HUES48 (cell line): ENCODE measurements at regions not wholly inside any gene's neighbourhood (a gene's known extent, or its start where the extent isn't known, plus 50 kb on each side); places are given as distances from the start of the nearest gene placed in this dataset.
"Not testable (repeated sequence)": the region's sequence is repeated elsewhere in the genome, so short reads cannot be mapped to it uniquely, and the experiment has no call there.

Experiments used
- H3K27ac ChIP-seq: one replicate; pipeline ENCODE4 v1.7.0; 2013; ENCODE audit warnings: low read depth, low read length, inconsistent platforms
- H3K27me3 ChIP-seq: 2 replicates; pipeline ENCODE4 v1.6.1; 2013; ENCODE audit warnings: mild to moderate bottlenecking, low read length; ENCODE audit not compliant: control insufficient read depth, insufficient read depth
- H3K36me3 ChIP-seq: 2 replicates; pipeline ENCODE4 v1.6.1; 2013; ENCODE audit warnings: low read length; ENCODE audit not compliant: control insufficient read depth, insufficient read depth
- H3K4me1 ChIP-seq: 2 replicates; pipeline ENCODE4 v1.6.1; 2013; ENCODE audit warnings: mild to moderate bottlenecking, low read length; ENCODE audit not compliant: control insufficient read depth, insufficient read depth
- H3K4me3 ChIP-seq: 2 replicates; pipeline ENCODE4 v1.5.1; 2013; ENCODE audit warnings: mild to moderate bottlenecking, low read depth, low read length
- H3K9ac ChIP-seq: 2 replicates; pipeline ENCODE4 v1.6.1; 2013; ENCODE audit warnings: mild to moderate bottlenecking, low read depth, low read length, moderate library complexity
- H3K9me3 ChIP-seq: 2 replicates; pipeline ENCODE4 v1.6.1; 2013; ENCODE audit warnings: low read length; ENCODE audit not compliant: control insufficient read depth, insufficient read depth

DNA sequence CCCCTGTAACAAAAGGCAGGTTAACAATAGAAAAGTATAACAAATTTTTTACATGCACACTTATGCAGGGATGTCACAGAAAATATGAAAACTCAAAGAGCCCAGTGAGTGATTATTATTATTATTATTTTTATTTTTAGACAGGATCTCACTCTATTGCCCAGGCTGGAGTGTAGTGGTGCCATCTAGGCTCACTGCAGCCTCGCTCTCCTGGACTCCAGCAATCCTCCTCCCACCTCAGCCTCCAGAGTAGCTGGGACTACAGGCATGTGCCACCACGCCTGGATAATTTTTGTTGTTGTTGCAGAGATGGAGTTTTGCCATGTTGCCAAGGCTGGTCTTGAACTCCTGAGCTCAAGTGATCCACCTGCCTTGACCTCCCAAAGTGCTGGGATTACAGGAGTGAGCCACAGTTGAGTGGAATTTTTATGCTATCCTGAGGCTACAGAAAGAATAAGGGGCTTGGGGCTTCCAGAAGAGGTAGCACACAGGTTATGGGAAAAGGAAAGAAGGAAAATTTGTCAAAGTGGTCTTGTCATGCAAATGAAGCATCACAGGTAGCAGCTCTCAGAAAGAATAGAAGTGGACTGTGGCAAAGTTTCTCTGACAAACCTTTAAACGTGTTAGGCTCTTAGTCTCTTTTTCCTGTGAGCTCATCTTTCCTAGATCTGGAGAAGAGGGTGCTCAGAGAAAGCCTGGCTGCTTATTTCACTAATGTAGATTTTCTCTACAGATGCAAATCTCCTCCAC lies 87.7 kb upstream of the LSM14A start:
- H3K27me3 ChIP-seq: no peaks in the 10 kb centered on the region
- H3K9ac ChIP-seq: no peak overlapping the region
- no peaks in the 10 kb centered on the region for H3K36me3 ChIP-seq
- H3K4me3 ChIP-seq: no peak overlapping the region
- peaks cover 30% of the 10 kb centered on the region for H3K4me1 ChIP-seq
- H3K27ac ChIP-seq: peak overlapping the region; percentile 80
- H3K9me3 ChIP-seq: peaks cover 7% of the 10 kb centered on the region; the same call in 1 of the 2 replicates

GRCh38 chr19:34085336-34085735 lies 87.0 kb upstream of the LSM14A start:
- Histone ChIP-seq H3K9ac (no peak overlapping the region), H3K27ac (peak overlapping the region; percentile 80), H3K36me3 (no peaks in the 10 kb centered on the region), H3K9me3 (peaks cover 7% of the 10 kb centered on the region; the same call in 1 of the 2 replicates), H3K27me3 (no peaks in the 10 kb centered on the region), H3K4me3 (no peak overlapping the region), H3K4me1 (peaks cover 30% of the 10 kb centered on the region)

DNA sequence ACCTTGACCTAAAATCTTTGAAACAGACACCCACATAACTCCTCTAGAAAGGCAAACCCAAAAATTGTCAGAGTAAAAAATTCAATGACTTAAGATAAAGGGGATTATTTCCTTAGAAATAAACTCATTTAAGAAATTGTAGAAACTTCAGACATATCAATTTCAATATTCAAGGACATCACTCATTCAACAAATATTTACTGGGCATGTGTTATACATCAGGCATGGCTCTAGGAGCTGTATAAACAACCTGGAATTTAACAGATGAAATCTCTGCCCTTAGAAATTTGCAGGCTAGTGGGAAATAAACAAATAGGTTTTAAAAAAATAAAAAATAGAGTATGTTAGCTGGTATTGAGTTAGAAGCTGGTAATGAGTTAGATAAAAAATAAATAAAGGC lies 84.0 kb upstream of the LSM14A start:
- no peaks in the 10 kb centered on the region for H3K36me3 ChIP-seq
- H3K27ac ChIP-seq: no peak overlapping the region
- no peak overlapping the region for H3K4me3 ChIP-seq
- H3K4me1 ChIP-seq: peaks cover 18% of the 10 kb centered on the region
- peaks cover 4% of the 10 kb centered on the region; the same call in 1 of the 2 replicates for H3K9me3 ChIP-seq
- H3K9ac ChIP-seq: no peak overlapping the region
- no peaks in the 10 kb centered on the region for H3K27me3 ChIP-seq

- peaks cover 4% of the 10 kb centered on the region; the same call in 1 of the 2 replicates for H3K9me3 ChIP-seq
- no peaks in the 10 kb centered on the region for H3K36me3 ChIP-seq
- no peaks in the 10 kb centered on the region for H3K27me3 ChIP-seq
- no peak overlapping the region for H3K4me3 ChIP-seq
- peaks cover 11% of the 10 kb centered on the region for H3K4me1 ChIP-seq
- no peak overlapping the region for H3K9ac ChIP-seq
- H3K27ac ChIP-seq: no peak overlapping the region
Observed at GRCh38 chr19:34089566-34089965, 82.7 kb upstream of the LSM14A start.

- Histone ChIP-seq H3K9me3 (no peaks in the 10 kb centered on the region), H3K27me3 (no peaks in the 10 kb centered on the region), H3K4me3 (no peak overlapping the region), H3K36me3 (no peaks in the 10 kb centered on the region), H3K27ac (no peak overlapping the region), H3K9ac (no peak overlapping the region), H3K4me1 (peaks cover 9% of the 10 kb centered on the region; the same call in 1 of the 2 replicates)
Observed at GRCh38 chr19:34094960-34095359, 77.3 kb upstream of the LSM14A start.

GRCh38 chr19:34095411-34095810 lies 76.9 kb upstream of the LSM14A start:
- H3K9me3 ChIP-seq, H3K27me3 ChIP-seq, H3K9ac ChIP-seq, H3K4me1 ChIP-seq, H3K36me3 ChIP-seq, H3K4me3 ChIP-seq, H3K27ac ChIP-seq: not testable (repeated sequence)

DNA sequence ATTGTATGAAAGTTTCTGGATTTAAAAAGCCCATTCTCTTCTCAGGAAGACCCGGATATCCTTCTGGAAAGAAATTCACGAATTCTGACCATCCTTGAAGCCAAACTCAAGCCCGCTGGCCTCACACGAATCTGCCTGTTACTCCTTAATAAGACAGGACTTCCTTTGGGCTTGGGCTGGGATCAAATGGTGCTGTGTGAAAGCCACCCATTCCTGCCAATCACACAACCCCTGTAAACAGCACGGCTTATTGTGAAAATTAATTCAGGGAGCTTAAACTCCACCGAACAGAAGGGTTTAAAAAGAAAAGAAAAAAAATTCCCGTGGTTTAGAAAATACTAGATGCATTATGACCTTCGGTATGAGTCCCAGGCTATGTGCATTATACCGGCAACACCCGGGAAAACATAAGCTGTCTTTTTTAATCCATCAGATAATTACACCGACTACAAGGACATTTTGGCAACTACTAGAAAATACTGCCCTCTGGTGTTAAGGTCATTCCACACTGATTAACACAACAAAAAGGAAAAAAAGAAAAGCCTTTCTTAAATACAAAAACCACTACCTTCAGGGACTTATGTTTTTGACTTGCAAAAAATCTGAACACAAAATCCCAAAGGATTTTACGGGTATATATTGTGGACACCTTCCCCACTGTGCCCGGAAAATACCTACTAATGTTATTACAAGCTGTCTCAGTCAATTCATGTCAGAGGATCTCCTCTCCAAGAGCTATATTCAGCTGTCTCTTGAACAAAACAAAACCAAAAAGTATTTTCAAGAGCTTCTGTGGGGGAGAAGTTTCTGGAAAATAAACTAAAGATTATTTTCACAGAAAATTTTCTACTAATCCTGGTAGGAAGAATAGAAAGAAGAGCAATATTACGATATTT lies 76.0 kb upstream of the LSM14A start:
- H3K4me3 ChIP-seq: peak overlapping the region; percentile 47

DNA sequence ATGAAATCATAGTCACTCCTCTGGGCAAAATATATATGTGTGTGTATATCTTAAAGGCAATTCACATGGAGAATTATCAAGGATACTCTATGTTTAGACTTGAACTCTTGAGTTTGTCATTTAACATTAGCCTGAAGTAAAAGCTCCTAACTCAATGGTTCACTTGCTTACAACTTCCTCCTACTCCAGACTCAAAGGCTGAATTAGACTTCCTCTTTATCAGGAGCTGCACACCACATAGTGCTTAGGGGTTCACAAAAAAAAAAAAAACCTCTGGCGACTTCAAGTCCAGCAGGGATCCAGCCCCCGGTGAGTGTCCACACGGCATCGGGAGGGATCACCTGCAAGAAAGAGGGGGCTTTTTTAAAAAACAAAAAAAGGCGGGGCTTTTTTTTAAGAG lies 68.2 kb upstream of the LSM14A start:
- Histone ChIP-seq H3K9ac (no peak overlapping the region), H3K4me3 (no peak overlapping the region), H3K9me3 (no peaks in the 10 kb centered on the region), H3K36me3 (no peaks in the 10 kb centered on the region), H3K27me3 (no peaks in the 10 kb centered on the region), H3K27ac (no peak overlapping the region), H3K4me1 (no peaks in the 10 kb centered on the region)

More for the DNA sequence above, 76.0 kb upstream of the LSM14A start:
- H3K27me3 ChIP-seq: no peaks in the 10 kb centered on the region
- H3K9ac ChIP-seq: no peak overlapping the region
- no peaks in the 10 kb centered on the region for H3K9me3 ChIP-seq
- peaks cover 9% of the 10 kb centered on the region; the same call in 1 of the 2 replicates for H3K4me1 ChIP-seq
- H3K36me3 ChIP-seq: no peaks in the 10 kb centered on the region
- H3K27ac ChIP-seq: no peak overlapping the region

- Histone ChIP-seq H3K27ac (no peak overlapping the region), H3K9me3 (no peaks in the 10 kb centered on the region), H3K27me3 (no peaks in the 10 kb centered on the region), H3K4me3 (no peak overlapping the region), H3K4me1 (no peaks in the 10 kb centered on the region), H3K36me3 (no peaks in the 10 kb centered on the region), H3K9ac (no peak overlapping the region)
Observed at GRCh38 chr19:34104557-34104956, 67.7 kb upstream of the LSM14A start.

DNA sequence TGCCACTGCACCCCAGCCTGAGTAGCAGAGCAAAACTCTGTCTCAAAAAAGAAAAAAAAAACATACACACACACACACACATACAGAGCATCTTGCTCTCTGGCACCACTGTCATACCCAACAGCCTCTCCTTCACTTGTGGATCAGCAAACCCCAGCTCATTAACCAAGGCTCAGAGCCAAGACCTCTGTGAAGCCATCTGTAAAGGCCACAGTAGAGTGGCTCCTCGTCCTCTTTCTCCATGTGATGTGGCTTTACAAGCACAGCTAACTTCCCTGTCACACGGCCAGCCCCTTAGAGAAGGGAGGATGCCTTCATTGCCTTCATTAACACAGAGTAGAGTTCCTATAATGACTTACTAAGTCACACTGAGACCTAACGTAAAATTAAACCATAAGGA lies 62.7 kb upstream of the LSM14A start:
- no peaks in the 10 kb centered on the region for H3K9me3 ChIP-seq
- H3K36me3 ChIP-seq: no peaks in the 10 kb centered on the region
- H3K27me3 ChIP-seq: no peaks in the 10 kb centered on the region
- no peak overlapping the region for H3K4me3 ChIP-seq
- no peaks in the 10 kb centered on the region for H3K4me1 ChIP-seq
- no peak overlapping the region for H3K9ac ChIP-seq
- no peak overlapping the region for H3K27ac ChIP-seq
